B cell (primary cell): ENCODE measurements at regions not wholly inside any gene's neighbourhood (a gene's known extent, or its start where the extent isn't known, plus 50 kb on each side); places are given as distances from the start of the nearest gene placed in this dataset.

Experiments used
- ATAC-seq: fragments of 200-7000 bp; cut with Tn5 transposase; one replicate; pipeline ENCODE4 v1.10.0; 2021; ENCODE audit warnings: low read depth, mild to moderate bottlenecking, moderate number of reproducible peaks, moderate library complexity
- CTCF ChIA-PET: fragments of 350-600 bp; sonication (Branson Sonifier 250); formaldehyde crosslinking; loops from one replicate; lab custom pipeline; 2021; ENCODE audit warnings: antibody characterized with exemption, inconsistent platforms; lab: Charles Lee
- POLR2A ChIA-PET: fragments of 350-600 bp; sonication (Branson Sonifier 250); formaldehyde crosslinking; loops from one replicate; lab custom pipeline; 2021; ENCODE audit warnings: antibody characterized with exemption; lab: Charles Lee
- DNase-seq: peaks from one replicate; pipeline ENCODE4 v3.0.0; 2013
- H2AFZ ChIP-seq: 2 replicates; pipeline ENCODE4 v1.6.1; 2012; ENCODE audit warnings: mild to moderate bottlenecking, low read depth, low read length; ENCODE audit not compliant: insufficient read depth, poor library complexity, severe bottlenecking
- H3K27ac ChIP-seq, 2 donors: 1 replicate in 1 of 2; 2 replicates in 1 of 2; pipeline ENCODE4 v1.5.1; 2012 to 2013; ENCODE audit warnings: low read length in 2 of 2, mild to moderate bottlenecking in 2 of 2, moderate library complexity in 1 of 2
- H3K27me3 ChIP-seq, 4 experiments: fragments of 200-600 bp in 1 of 4; sonication (generic) in 1 of 4; replicated peaks in 1 of 4; 1 replicate in 2 of 4; 2 replicates in 2 of 4; pipeline versions ENCODE4 v1.6.1 to v1.7.0; 2013 to 2016; ENCODE audit warnings: low read length in 3 of 4, mild to moderate bottlenecking in 2 of 4, mixed read lengths in 1 of 4, moderate library complexity in 1 of 4; ENCODE audit not compliant: insufficient read depth in 4 of 4, control insufficient read depth in 3 of 4; ENCODE audit errors: control extremely low read depth in 1 of 4
- H3K36me3 ChIP-seq, 2 experiments: replicated peaks in 1 of 2; 1 replicate in 1 of 2; 2 replicates in 1 of 2; pipeline versions ENCODE4 v1.6.1 to v1.7.1; 2013; ENCODE audit warnings: low read length in 1 of 2; ENCODE audit not compliant: insufficient read depth in 2 of 2, control insufficient read depth in 1 of 2; ENCODE audit errors: control extremely low read depth in 1 of 2, extremely low read depth in 1 of 2
- H3K4me1 ChIP-seq, 2 donors: fragments of 200-600 bp in 1 of 2; sonication (generic) in 1 of 2; 1 replicate in 1 of 2; 2 replicates in 1 of 2; pipeline versions ENCODE4 v1.5.1 to v1.6.1; 2013 to 2017; ENCODE audit warnings: low read length in 2 of 2; ENCODE audit not compliant: control insufficient read depth in 2 of 2, insufficient read depth in 2 of 2
- H3K4me2 ChIP-seq: replicated peaks from 2 replicates; pipeline ENCODE3; 2012; ENCODE audit warnings: mild to moderate bottlenecking, low read depth, low read length; ENCODE audit not compliant: poor library complexity, severe bottlenecking
- H3K4me3 ChIP-seq, 5 experiments: fragments of 200-600 bp in 1 of 5; sonication (generic) in 1 of 5; 1 replicate in 3 of 5; 2 replicates in 2 of 5; pipeline versions ENCODE4 v1.5.1 to v1.7.0; 2011 to 2016; ENCODE audit warnings: low read length in 4 of 5, mild to moderate bottlenecking in 4 of 5, low read depth in 2 of 5, control low read depth in 1 of 5, moderate library complexity in 1 of 5; ENCODE audit not compliant: insufficient read depth in 1 of 5; ENCODE audit errors: control extremely low read depth in 1 of 5, extremely low read depth in 1 of 5
- H3K79me2 ChIP-seq: fragments of 200-600 bp; sonication (generic); one replicate; pipeline ENCODE4 v1.6.0; 2016; ENCODE audit warnings: low read length; ENCODE audit not compliant: control insufficient read depth, insufficient read depth
- H3K9ac ChIP-seq: fragments of 200-600 bp; sonication (generic); 2 replicates; pipeline ENCODE4 v1.6.1; 2017; ENCODE audit warnings: mild to moderate bottlenecking, low read length, moderate library complexity
- H3K9me3 ChIP-seq, 3 donors: one replicate each; pipeline versions ENCODE4 v1.6.1 to v1.7.1; 2013; ENCODE audit warnings: low read length in 2 of 3; ENCODE audit not compliant: control insufficient read depth in 2 of 3, insufficient read depth in 1 of 3; ENCODE audit errors: control extremely low read depth in 1 of 3
- H4K20me1 ChIP-seq: 2 replicates; pipeline ENCODE4 v1.6.0; 2012; ENCODE audit warnings: mild to moderate bottlenecking, low read length; ENCODE audit not compliant: insufficient read depth, control insufficient read depth, poor library complexity, severe bottlenecking
- H3K27ac Mint-ChIP-seq: one replicate; pipeline ENCODE4 v1.8.0; 2021; ENCODE audit warnings: mixed read lengths
- H3K27me3 Mint-ChIP-seq: one replicate; pipeline ENCODE4 v1.8.0; 2021; ENCODE audit warnings: mixed read lengths
- H3K4me1 Mint-ChIP-seq: one replicate; pipeline ENCODE4 v1.8.0; 2021; ENCODE audit warnings: mixed read lengths
- H3K4me3 Mint-ChIP-seq: one replicate; pipeline ENCODE4 v1.8.0; 2021; ENCODE audit warnings: mixed read lengths
- H3K9me3 Mint-ChIP-seq: one replicate; pipeline ENCODE4 v1.8.0; 2022; ENCODE audit warnings: mixed read lengths; ENCODE audit not compliant: insufficient read depth
- CTCF ChIP-seq: fragments of 200-600 bp; IDR thresholded peaks from one replicate; pipeline ENCODE4 v1.8.0; 2022; ENCODE audit warnings: antibody characterized with exemption, mild to moderate bottlenecking
- EZH2 ChIP-seq: IDR thresholded peaks from 2 replicates; pipeline ENCODE4 v1.6.1; 2012; ENCODE audit warnings: borderline replicate concordance, low read depth, mild to moderate bottlenecking, moderate library complexity, low read length; ENCODE audit not compliant: insufficient read depth, poor library complexity, severe bottlenecking
- WGBS: methylation state at CpG from one replicate; pipeline ENCODE4 v1.1.5; 2013; ENCODE audit warnings: missing lambda C conversion rate; ENCODE audit not compliant: insufficient coverage; 5-methylcytosine and 5-hydroxymethylcytosine counted together
- intact Hi-C: fragments of 100-400 bp; cut with micrococcal nuclease; formaldehyde crosslinking; loops from one replicate; pipeline ENCODE4 v1.10.0; 2022

GRCh38 chr2:182530636-182531035 is 103.8 kb upstream of the PDE1A start:
- no peak overlapping the region for H3K4me2 ChIP-seq
- H3K36me3 ChIP-seq: no peaks in the 10 kb centered on the region
- no peak for DNase-seq
- H4K20me1 ChIP-seq: no peaks in the 10 kb centered on the region
- H3K4me1 Mint-ChIP-seq: no peaks in the 10 kb centered on the region
- H3K9ac ChIP-seq: no peak overlapping the region
- H3K27ac Mint-ChIP-seq: no peak overlapping the region
- intact Hi-C loops: no loop called here
- CTCF ChIA-PET: no interaction called here
- H3K4me1 ChIP-seq: no peaks in the 10 kb centered on the region
- no peak overlapping the region for H3K4me3 Mint-ChIP-seq
- peaks cover 3% of the 10 kb centered on the region for H3K9me3 Mint-ChIP-seq
- H3K79me2 ChIP-seq: no peaks in the 10 kb centered on the region
- H3K27me3 Mint-ChIP-seq: no peaks in the 10 kb centered on the region
- H2AFZ ChIP-seq: no peak overlapping the region
- no peak for ATAC-seq
- no peak for TF ChIP-seq EZH2
- no peak for TF ChIP-seq CTCF
- no peak overlapping the region for H3K4me3 ChIP-seq
- POLR2A ChIA-PET: no interaction called here
- peaks cover 0 to 7% (median 0%) of the 10 kb centered on the region in 3 donors for H3K9me3 ChIP-seq
- no peak overlapping the region for H3K27ac ChIP-seq
- no peaks in the 10 kb centered on the region for H3K27me3 ChIP-seq

GRCh38 chr2:182540252-182540651 is 113.4 kb upstream of the PDE1A start:
- no peak overlapping the region for H2AFZ ChIP-seq
- H3K4me1 Mint-ChIP-seq: no peaks in the 10 kb centered on the region
- H3K27ac Mint-ChIP-seq: no peak overlapping the region
- no peaks in the 10 kb centered on the region for H3K36me3 ChIP-seq
- no peaks in the 10 kb centered on the region for H3K27me3 Mint-ChIP-seq
- H3K4me1 ChIP-seq: no peaks in the 10 kb centered on the region
- no peak for DNase-seq
- CTCF ChIA-PET: no interaction called here
- no peaks in the 10 kb centered on the region for H3K9me3 Mint-ChIP-seq
- WGBS: 17% methylated on average over 1 of the region's 1 CpG
- no peaks in the 10 kb centered on the region for H3K79me2 ChIP-seq
- intact Hi-C loops: no loop called here
- H3K9me3 ChIP-seq: no peaks in the 10 kb centered on the region
- TF ChIP-seq CTCF (no peak), EZH2 (no peak)
- no peaks in the 10 kb centered on the region for H3K27me3 ChIP-seq
- no peak overlapping the region for H3K4me3 Mint-ChIP-seq
- H3K4me2 ChIP-seq: no peak overlapping the region
- no peak overlapping the region for H3K4me3 ChIP-seq
- no peak overlapping the region for H3K9ac ChIP-seq
- ATAC-seq: no peak
- no peak overlapping the region for H3K27ac ChIP-seq
- POLR2A ChIA-PET: no interaction called here
- no peaks in the 10 kb centered on the region for H4K20me1 ChIP-seq
